IPS DF 6.9 (cell line): ENCODE measurements at regions not wholly inside any gene's neighbourhood (a gene's known extent, or its start where the extent isn't known, plus 50 kb on each side); places are given as distances from the start of the nearest gene placed in this dataset.

Experiments used
- DNase-seq: peaks from one replicate; pipeline ENCODE4 v3.0.0-alpha.2; 2013; ENCODE audit warnings: low read depth, low spot score
- H3K27ac ChIP-seq: one replicate; pipeline ENCODE4 v1.5.1; 2013; ENCODE audit warnings: low read length, control low read depth
- H3K27me3 ChIP-seq: 2 replicates; pipeline ENCODE4 v1.6.1; 2013; ENCODE audit warnings: mild to moderate bottlenecking, low read length; ENCODE audit not compliant: control insufficient read depth, insufficient read depth
- H3K36me3 ChIP-seq: 2 replicates; pipeline ENCODE4 v1.6.1; 2013; ENCODE audit warnings: low read length; ENCODE audit not compliant: control insufficient read depth, insufficient read depth
- H3K4me1 ChIP-seq: 2 replicates; pipeline ENCODE4 v1.6.1; 2013; ENCODE audit warnings: low read length; ENCODE audit not compliant: control insufficient read depth, insufficient read depth
- H3K4me3 ChIP-seq: 2 replicates; pipeline ENCODE4 v1.5.1; 2013; ENCODE audit warnings: mild to moderate bottlenecking, low read length
- H3K9me3 ChIP-seq: 2 replicates; pipeline ENCODE4 v1.6.1; 2013; ENCODE audit warnings: low read length, inconsistent platforms; ENCODE audit not compliant: control insufficient read depth, insufficient read depth
- WGBS: extraction: QIAGEN DNeasy Blood & Tissue Kit; methylation state at CpG from one replicate; pipeline ENCODE4 v1.1.7; 2013; ENCODE audit warnings: mixed read lengths, missing lambda C conversion rate; ENCODE audit not compliant: insufficient read length, insufficient coverage; 5-methylcytosine and 5-hydroxymethylcytosine counted together

DNA sequence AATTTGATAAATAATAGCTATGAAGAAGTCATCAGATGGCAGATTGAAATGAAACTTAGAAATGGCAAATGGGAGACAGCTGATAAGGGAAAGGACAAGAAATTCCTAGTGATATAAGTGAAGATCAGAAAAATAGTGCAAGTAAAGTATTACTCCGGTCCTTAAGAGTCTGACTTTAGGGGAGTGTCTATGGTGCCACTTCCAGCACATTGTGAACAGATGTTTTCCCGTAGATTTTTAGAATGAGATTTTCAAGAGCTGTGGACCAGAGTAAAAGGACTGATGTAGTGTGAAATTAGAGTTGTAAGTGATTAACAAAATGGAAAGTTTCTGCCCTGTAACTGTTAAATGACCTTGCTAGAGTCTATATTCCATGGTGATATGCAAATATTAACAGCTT is 974.8 kb upstream of the TENM4 start:
- H3K4me1 ChIP-seq = no peaks in the 10 kb centered on the region; the same call in 1 of the 2 replicates
- WGBS = no CpG with 5 or more reads among the region's 2 CpGs
- DNase-seq = no peak
- H3K4me3 ChIP-seq = no peak overlapping the region
- H3K27ac ChIP-seq = no peak overlapping the region
- no peaks in the 10 kb centered on the region for H3K36me3 ChIP-seq
- no peaks in the 10 kb centered on the region for H3K27me3 ChIP-seq
- H3K9me3 ChIP-seq = no peaks in the 10 kb centered on the region

- no peak overlapping the region for H3K27ac ChIP-seq
- no peak overlapping the region for H3K4me3 ChIP-seq
- no peaks in the 10 kb centered on the region for H3K9me3 ChIP-seq
- DNase-seq = no peak
- no peaks in the 10 kb centered on the region for H3K27me3 ChIP-seq
- H3K4me1 ChIP-seq = no peaks in the 10 kb centered on the region; the same call in 1 of the 2 replicates
- WGBS = no CpG with 5 or more reads among the region's 7 CpGs
- H3K36me3 ChIP-seq = no peaks in the 10 kb centered on the region
These were observed 973.6 kb upstream of the TENM4 start for GRCh38 chr11:80414181-80415165.

DNA sequence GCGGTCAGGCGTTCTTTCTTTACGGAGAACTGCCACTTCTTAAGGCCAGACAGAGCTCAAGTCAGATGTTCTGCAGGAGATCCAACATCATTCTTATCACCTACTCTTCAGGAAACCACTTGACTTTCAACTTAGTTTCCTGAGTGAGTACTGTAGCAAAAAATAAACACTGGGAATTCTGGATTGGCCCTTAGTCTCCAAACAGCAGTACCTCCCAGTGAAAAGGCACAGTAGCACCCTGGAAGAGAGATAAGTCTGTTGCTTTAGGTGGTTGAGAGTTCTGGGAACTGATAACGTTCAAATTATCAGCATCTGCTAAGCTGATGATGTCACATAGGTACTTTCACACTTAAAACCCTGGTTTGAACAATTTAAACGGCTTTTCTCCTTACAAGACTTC is 971.8 kb upstream of the TENM4 start:
- no peak overlapping the region for H3K27ac ChIP-seq
- no peaks in the 10 kb centered on the region for H3K27me3 ChIP-seq
- no peaks in the 10 kb centered on the region; the same call in 1 of the 2 replicates for H3K4me1 ChIP-seq
- no peak overlapping the region for H3K4me3 ChIP-seq
- no peak for DNase-seq
- H3K9me3 ChIP-seq = no peaks in the 10 kb centered on the region
- H3K36me3 ChIP-seq = no peaks in the 10 kb centered on the region
- WGBS = no CpG with 5 or more reads among the region's 5 CpGs

DNA sequence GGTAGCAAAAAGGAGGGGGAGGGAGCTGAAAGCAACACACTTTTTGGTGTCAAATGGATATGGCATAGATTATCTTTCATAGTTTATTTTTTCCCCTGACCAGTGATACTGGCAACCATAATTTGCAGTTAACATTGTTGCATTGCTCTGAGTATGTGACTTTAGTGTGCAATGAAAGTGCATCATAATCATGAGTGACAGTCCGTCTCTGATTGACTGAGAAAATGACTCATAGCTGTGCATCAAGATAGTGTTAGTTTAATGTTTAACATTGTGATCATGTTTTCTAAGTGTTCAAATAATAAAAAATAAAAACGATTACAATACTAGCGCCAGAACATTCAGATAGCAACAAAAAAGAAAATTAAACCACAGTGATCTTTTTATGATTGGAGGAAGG is 952.4 kb upstream of the TENM4 start:
- no peak for DNase-seq
- H3K4me1 ChIP-seq = no peaks in the 10 kb centered on the region
- H3K27me3 ChIP-seq = no peaks in the 10 kb centered on the region
- WGBS = no CpG with 5 or more reads among the region's 3 CpGs
- no peak overlapping the region for H3K27ac ChIP-seq
- no peak overlapping the region for H3K4me3 ChIP-seq
- H3K36me3 ChIP-seq = no peaks in the 10 kb centered on the region
- no peaks in the 10 kb centered on the region for H3K9me3 ChIP-seq

DNA sequence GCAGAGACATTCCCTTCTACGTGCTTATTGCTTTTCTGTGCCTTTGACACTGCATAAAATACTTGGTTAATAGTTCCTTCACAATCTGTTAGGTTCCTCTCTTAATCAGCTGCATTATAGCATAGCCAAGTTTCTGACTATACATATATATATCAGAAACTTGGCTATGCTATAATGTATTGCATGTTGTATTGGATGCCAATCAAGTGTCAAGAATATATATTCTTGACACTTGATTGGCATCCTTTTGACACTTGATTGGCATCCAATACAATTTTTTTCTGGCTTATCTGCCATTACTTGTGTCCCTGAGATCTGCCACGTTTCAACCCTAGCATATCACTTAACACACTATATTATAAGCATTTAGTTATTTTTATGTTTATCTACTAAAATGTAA is 949.7 kb upstream of the TENM4 start:
- Histone ChIP-seq H3K36me3 (no peaks in the 10 kb centered on the region), H3K27me3 (no peaks in the 10 kb centered on the region), H3K9me3 (no peaks in the 10 kb centered on the region), H3K27ac (no peak overlapping the region), H3K4me3 (no peak overlapping the region), H3K4me1 (no peaks in the 10 kb centered on the region)
- DNase-seq = no peak
- WGBS = no CpG with 5 or more reads among the region's 2 CpGs

DNA sequence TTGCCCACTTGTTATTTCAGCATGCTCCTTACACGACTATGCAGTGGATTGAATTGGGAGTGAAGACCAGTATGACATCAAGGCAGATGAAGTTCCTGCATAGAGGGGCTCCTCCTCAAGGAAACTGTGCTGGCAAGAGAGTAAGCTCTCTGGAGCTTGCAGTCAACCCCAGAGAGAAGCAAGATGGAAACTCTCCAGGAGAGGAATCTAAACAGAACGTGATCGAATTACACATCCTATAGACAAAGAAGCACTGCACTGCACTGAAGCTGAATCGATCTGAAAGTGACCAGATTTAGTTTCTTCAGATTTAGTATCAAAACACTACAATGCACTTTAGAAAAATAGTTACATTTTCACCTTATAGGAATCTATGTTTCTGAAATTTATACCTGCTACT is 947.7 kb upstream of the TENM4 start:
- no CpG with 5 or more reads among the region's 4 CpGs for WGBS
- DNase-seq = no peak
- Histone ChIP-seq H3K27ac (no peak overlapping the region), H3K9me3 (no peaks in the 10 kb centered on the region), H3K27me3 (no peaks in the 10 kb centered on the region), H3K4me3 (no peak overlapping the region), H3K36me3 (no peaks in the 10 kb centered on the region), H3K4me1 (no peaks in the 10 kb centered on the region)

- no CpG with 5 or more reads among the region's 1 CpG for WGBS
- no peaks in the 10 kb centered on the region for H3K36me3 ChIP-seq
These were observed 947.3 kb upstream of the TENM4 start for GRCh38 chr11:80388130-80388529.

DNA sequence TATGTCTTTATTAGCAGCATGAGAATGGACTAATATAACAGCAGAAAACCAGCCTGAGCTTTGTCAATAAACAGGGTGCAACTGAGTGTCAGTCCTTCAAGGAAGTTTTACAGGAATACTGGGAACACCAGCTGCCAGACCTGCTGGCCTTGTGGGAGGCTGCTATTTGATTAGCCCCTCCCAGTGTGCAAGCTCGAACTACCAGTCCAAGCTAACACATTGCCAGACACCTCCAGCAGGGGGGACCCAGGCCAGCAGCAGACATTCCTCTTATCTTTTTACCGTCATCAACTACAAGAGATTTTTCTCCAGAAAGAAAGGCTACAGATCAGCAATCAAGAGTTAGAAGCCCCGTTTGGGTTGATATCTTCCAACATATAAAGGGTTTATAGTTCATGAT is 942.8 kb upstream of the TENM4 start:
- WGBS = no CpG with 5 or more reads among the region's 3 CpGs
- Histone ChIP-seq H3K4me1 (no peaks in the 10 kb centered on the region), H3K36me3 (no peaks in the 10 kb centered on the region), H3K4me3 (no peak overlapping the region), H3K9me3 (no peaks in the 10 kb centered on the region), H3K27ac (no peak overlapping the region), H3K27me3 (no peaks in the 10 kb centered on the region)
- DNase-seq = no peak

More at GRCh38 chr11:80388130-80388529, 947.3 kb upstream of the TENM4 start:
- no peak overlapping the region for H3K27ac ChIP-seq
- DNase-seq = no peak
- H3K27me3 ChIP-seq = no peaks in the 10 kb centered on the region
- H3K9me3 ChIP-seq = no peaks in the 10 kb centered on the region
- no peak overlapping the region for H3K4me3 ChIP-seq
- H3K4me1 ChIP-seq = no peaks in the 10 kb centered on the region

GRCh38 chr11:80379620-80380278 is 938.9 kb upstream of the TENM4 start:
- Histone ChIP-seq H3K9me3 (no peaks in the 10 kb centered on the region), H3K36me3 (no peaks in the 10 kb centered on the region), H3K27me3 (no peaks in the 10 kb centered on the region), H3K27ac (no peak overlapping the region), H3K4me3 (no peak overlapping the region), H3K4me1 (no peaks in the 10 kb centered on the region)
- no peak for DNase-seq
- WGBS = no CpG with 5 or more reads among the region's 1 CpG

- Histone ChIP-seq H3K9me3 (no peaks in the 10 kb centered on the region), H3K4me3 (no peak overlapping the region), H3K27me3 (no peaks in the 10 kb centered on the region), H3K36me3 (no peaks in the 10 kb centered on the region), H3K27ac (no peak overlapping the region), H3K4me1 (no peaks in the 10 kb centered on the region)
- no peak for DNase-seq
- no CpG with 5 or more reads among the region's 6 CpGs for WGBS
These were observed 931.1 kb upstream of the TENM4 start for GRCh38 chr11:80371931-80372330.
